GM10266 (cell line): ENCODE measurements at regions not wholly inside any gene's neighbourhood (a gene's known extent, or its start where the extent isn't known, plus 50 kb on each side); places are given as distances from the start of the nearest gene placed in this dataset.

Experiments
- DNase-seq: peaks from one replicate; pipeline ENCODE4 v3.0.0; 2012; ENCODE audit errors: extremely low spot score
- TF ChIP-seq, protein P1 (sequence below): IDR thresholded peaks from 2 replicates; pipeline ENCODE4 v1.5.1; 2012; ENCODE audit warnings: mild to moderate bottlenecking, low read depth; ENCODE audit not compliant: control insufficient read depth, insufficient read depth; ENCODE audit errors: missing control alignments

DNA sequence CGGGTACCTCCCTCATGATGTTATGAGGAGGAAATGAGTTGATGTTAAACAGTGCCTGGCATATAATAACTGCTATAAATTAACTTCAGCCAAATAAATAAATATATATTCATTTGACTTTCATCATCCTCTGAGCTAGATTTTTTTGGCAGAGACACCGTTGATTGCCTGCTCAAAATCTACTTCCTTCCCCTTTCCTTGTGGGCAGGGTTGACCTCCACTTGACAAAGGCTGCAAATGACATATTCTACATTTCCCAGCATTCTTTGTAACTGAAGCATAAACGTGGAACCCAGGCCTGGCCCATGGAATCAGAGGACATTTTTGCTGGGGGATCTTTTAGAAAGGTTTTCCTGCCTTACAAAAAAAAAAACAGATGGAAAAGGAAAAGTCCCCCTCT lies 177.8 kb downstream of the TXNL1 start:
- no peak for DNase-seq
- TF ChIP-seq, protein P1, sequence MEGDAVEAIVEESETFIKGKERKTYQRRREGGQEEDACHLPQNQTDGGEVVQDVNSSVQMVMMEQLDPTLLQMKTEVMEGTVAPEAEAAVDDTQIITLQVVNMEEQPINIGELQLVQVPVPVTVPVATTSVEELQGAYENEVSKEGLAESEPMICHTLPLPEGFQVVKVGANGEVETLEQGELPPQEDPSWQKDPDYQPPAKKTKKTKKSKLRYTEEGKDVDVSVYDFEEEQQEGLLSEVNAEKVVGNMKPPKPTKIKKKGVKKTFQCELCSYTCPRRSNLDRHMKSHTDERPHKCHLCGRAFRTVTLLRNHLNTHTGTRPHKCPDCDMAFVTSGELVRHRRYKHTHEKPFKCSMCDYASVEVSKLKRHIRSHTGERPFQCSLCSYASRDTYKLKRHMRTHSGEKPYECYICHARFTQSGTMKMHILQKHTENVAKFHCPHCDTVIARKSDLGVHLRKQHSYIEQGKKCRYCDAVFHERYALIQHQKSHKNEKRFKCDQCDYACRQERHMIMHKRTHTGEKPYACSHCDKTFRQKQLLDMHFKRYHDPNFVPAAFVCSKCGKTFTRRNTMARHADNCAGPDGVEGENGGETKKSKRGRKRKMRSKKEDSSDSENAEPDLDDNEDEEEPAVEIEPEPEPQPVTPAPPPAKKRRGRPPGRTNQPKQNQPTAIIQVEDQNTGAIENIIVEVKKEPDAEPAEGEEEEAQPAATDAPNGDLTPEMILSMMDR = no peak

DNA sequence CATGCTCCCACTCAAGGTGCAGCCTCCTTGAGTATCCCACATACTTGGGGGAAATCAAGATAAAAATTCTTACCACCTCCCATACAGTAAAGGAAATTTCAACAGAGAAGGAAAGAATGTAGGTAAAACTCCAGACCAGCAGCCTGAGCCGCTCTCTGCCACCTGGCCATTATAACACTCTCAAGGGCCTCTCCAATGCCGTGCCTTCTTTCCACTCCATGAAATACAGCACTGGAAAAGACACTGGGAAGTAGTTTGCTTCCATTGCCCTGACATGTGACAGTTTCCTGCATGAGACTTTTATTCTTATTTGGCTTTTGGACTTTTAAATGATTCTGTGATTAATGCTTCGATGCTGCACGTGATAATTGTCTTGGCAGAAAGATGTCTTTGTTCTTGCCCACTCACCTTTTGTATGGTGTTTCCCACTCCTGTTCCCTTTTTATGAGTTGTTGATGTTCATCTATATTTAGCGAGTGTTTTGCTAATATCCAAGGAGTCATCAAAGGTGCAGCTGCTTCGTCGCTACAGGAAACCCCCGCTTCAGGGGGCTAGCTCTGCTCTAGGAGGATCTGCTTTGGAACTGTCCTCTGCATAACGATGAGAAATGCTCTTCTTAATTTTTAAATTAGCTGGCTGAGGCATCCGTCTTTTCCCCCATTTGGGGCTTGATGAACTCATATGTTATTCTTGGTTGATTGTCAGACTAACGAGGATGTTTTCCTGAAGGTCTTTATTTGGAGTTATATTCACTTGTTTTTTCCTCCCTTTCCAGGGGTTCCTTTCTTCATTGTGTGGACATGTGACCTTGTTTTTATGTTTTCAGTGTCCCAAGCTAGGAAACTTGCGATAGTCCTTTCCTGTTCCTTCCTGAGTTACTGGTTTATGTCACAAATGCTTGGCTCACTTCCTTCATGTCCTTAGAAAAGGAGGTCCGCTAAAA lies 179.4 kb downstream of the TXNL1 start:
- DNase-seq = no peak
- TF ChIP-seq, protein P1 = no peak

DNA sequence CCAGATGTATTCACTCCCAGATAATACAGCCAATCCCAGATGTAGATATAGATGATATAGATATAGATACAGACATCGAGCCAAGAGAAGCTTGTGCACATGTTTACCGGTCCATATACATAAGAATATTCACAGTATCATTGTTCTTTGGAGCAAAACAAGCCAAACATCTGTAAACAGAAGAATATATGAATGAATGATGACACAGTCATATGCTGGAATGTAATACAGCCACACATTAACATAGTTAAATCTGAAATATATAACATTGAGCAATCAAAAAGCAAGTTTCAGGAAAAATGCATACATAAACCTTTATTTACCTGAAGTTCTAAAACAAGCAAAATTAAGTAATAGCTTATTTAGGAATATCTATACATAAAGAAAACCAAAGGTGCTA lies 182.5 kb downstream of the TXNL1 start:
- no peak for DNase-seq
- TF ChIP-seq, protein P1 = no peak

DNA sequence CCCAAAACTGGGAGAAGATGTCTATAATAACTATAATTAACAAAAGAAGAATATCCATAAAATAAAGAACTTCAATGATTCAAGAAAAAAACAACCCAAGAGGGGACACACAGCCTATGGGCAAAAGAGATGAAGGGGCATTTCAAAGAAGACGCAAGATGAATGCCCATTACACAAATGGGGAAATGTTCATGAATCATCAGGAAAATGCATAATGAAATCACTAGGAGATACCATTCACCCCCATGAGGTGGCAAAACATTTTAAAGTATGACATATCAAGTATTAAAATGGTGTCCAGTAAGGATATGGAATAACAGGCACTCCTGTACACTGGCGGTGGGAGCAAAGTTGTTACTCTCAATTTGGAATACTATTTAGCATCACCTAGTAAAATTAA lies 183.3 kb downstream of the TXNL1 start:
- DNase-seq = no peak
- TF ChIP-seq, protein P1 = no peak

DNA sequence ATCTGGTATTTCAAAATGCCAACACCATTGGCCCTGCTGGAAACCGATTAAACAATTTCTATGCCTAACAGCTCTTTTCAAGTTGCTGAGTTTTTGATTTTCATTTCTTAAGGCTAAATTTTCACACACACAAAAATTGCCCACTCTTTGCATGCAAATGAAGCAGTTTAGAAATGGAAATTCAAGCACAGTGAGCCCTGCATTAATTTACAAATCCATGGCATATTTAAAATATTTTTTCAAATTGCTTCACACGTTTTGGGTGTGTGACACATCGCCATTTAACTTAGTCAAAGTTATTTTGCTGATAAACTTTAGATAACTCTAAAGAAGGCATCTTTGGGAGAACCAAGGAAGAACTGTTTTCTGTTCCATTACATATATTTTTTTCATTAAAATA lies 184.8 kb downstream of the TXNL1 start:
- DNase-seq = no peak
- TF ChIP-seq, protein P1 = no peak

DNA sequence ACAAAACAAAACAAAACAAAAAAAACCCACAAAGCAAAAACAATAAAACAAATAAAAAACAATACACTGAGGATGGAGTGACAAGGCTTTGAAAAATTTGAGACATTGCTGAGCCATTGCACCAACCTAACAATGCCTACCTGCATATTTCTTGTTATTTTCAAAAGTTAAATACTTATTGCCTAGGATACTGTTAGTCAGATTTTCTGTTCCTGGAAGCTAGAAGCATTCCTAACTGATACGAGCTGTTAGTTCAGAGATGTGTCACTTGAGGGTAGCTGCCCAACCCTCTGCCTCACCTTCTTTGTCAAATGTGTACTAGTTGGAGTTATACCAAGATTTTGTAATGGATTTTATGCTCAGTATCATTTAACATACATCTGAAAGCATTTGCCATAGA lies 187.2 kb downstream of the TXNL1 start:
- TF ChIP-seq, protein P1 = no peak
- DNase-seq = no peak

DNA sequence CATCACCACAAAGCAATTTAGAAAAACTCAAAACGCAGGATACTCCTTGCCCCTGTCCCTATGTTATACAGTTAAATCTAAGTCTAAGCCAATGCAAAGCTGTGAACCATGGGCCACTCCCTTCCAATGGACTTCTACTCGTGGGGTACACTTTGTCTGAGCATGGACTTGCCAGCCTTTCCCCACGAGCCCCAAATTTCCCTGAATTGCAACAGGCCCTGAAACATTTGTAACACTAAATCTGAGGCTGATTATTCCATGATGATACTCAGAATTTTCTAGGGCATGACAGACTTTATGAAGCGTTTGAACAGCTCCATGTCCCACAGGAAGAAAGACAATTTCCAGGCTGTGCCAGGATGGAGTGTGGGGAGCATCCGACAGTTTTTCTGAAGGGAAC lies 189.6 kb downstream of the TXNL1 start:
- DNase-seq = no peak
- TF ChIP-seq, protein P1 = no peak
